Thyroid gland (tissue), 4 donors: ENCODE measurements at regions not wholly inside any gene's neighbourhood (a gene's known extent, or its start where the extent isn't known, plus 50 kb on each side); places are given as distances from the start of the nearest gene placed in this dataset.

Experiments
- DNase-seq, 2 donors: peaks; one replicate each; pipeline ENCODE4 v3.0.0-alpha.2; 2019
- H3K27ac ChIP-seq, 3 donors: fragments of 200-600 bp; sonication (generic); 1 replicate in 2 of 3; 2 replicates in 1 of 3; pipeline ENCODE4 v1.5.1; 2016 to 2019; ENCODE audit warnings: mild to moderate bottlenecking in 1 of 3, moderate library complexity in 1 of 3
- H3K27me3 ChIP-seq: fragments of 200-600 bp; sonication (generic); one replicate; pipeline ENCODE4 v1.5.1; 2019
- H3K36me3 ChIP-seq, 2 donors: fragments of 200-600 bp; sonication (generic); one replicate each; pipeline ENCODE4 v1.5.1; 2016 to 2019
- H3K4me1 ChIP-seq, 2 donors: fragments of 200-600 bp; sonication (generic); one replicate each; pipeline ENCODE4 v1.5.1; 2017 to 2019
- H3K4me3 ChIP-seq, 3 donors: fragments of 200-600 bp; sonication (generic); replicated peaks in 1 of 3; 1 replicate in 2 of 3; 2 replicates in 1 of 3; pipeline ENCODE4 v1.5.1; 2016; ENCODE audit warnings: mild to moderate bottlenecking in 1 of 3
- H3K9me3 ChIP-seq: fragments of 200-600 bp; sonication (generic); one replicate; pipeline ENCODE4 v1.5.1; 2017
- POLR2A ChIP-seq, 2 donors: fragments of 450-650 bp; IDR thresholded peaks; one replicate each; pipeline ENCODE4 v1.6.1; 2017; ENCODE audit warnings: antibody characterized with exemption in 2 of 2, mild to moderate bottlenecking in 2 of 2, moderate library complexity in 1 of 2
- WGBS, 2 donors: methylation state at CpG; one replicate each; pipeline ENCODE4 v1.1.5; 2017; 5-methylcytosine and 5-hydroxymethylcytosine counted together
- intact Hi-C: fragments of 100-400 bp; cut with DNase I; formaldehyde crosslinking; loops from one replicate; pipeline ENCODE4 v1.15.1; 2023
- TF ChIP-seq, protein P1 (sequence below), 6 experiments: fragments of 200-600 bp in 3 of 6; fragments of 450-650 bp in 3 of 6; sonication (generic) in 3 of 6; IDR thresholded peaks; one replicate each; pipeline ENCODE4 v1.5.1; 2016 to 2019; ENCODE audit warnings: antibody characterized with exemption in 6 of 6, mild to moderate bottlenecking in 2 of 6, inconsistent platforms in 1 of 6, moderate library complexity in 1 of 6

DNA sequence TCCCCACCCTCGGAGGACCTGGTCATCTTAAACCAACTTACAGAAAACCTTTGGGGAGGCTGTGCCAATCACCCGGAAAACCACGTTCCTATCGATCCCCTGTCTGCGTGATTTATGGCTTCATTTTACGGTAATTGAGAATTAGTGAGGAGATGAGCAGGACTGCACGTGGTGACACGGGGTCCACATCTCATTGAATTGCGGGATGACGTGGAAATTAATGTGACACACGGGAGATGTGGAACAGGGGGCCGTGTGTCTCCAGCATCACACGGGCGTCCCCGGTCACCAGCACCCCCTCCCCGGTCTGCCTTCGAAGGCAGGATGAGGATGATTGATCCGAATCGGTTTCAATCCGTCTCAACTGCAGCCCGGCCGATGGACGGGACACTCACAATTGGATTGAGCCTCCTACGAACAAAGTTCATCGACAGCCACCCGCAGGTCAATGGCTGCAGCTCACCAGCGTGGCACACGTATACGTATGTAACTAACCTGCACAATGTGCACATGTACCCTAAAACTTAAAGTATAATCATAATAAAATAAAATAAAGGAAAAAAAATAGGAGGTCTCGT is 160.3 kb downstream of the SHOX start:
- Histone ChIP-seq H3K4me3 (no peak overlapping the region), H3K9me3 (no peaks in the 10 kb centered on the region), H3K27me3 (no peaks in the 10 kb centered on the region), H3K4me1 (no peaks in the 10 kb centered on the region), H3K36me3 (no peaks in the 10 kb centered on the region), H3K27ac (no peak overlapping the region)
- intact Hi-C loops = no loop called here
- TF ChIP-seq, protein P1, sequence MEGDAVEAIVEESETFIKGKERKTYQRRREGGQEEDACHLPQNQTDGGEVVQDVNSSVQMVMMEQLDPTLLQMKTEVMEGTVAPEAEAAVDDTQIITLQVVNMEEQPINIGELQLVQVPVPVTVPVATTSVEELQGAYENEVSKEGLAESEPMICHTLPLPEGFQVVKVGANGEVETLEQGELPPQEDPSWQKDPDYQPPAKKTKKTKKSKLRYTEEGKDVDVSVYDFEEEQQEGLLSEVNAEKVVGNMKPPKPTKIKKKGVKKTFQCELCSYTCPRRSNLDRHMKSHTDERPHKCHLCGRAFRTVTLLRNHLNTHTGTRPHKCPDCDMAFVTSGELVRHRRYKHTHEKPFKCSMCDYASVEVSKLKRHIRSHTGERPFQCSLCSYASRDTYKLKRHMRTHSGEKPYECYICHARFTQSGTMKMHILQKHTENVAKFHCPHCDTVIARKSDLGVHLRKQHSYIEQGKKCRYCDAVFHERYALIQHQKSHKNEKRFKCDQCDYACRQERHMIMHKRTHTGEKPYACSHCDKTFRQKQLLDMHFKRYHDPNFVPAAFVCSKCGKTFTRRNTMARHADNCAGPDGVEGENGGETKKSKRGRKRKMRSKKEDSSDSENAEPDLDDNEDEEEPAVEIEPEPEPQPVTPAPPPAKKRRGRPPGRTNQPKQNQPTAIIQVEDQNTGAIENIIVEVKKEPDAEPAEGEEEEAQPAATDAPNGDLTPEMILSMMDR (IDR thresholded peaks at IDR 0.05) = no peak
- no peak for TF ChIP-seq POLR2A (IDR thresholded peaks at IDR 0.05)
- 24 to 25% methylated on average over 30 of the region's 30 CpGs for WGBS, 2 donors
- no peak for DNase-seq

DNA sequence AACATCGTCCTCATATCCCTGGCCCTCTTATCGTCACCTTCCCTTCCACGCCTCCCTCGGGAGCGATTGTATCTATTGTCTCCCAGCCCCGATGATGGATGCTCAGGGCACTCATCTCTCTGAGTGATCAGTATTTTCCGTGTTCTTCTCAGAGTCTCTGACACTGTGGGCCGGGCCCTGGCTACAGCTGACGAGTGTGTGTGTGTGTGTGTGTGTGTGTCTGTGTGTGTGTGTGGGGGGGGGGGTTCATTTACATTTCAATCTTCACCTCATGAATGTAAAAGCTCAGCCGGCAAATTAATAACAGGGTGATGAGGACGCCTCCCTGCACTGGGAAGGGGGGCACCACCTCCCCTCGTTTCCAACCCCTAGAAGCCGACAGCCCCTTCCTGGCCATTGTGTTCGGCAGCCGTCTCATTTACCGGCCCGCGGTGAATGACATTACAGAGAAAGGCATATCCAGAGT is 159.5 kb downstream of the SHOX start:
- WGBS, 2 donors = 13 to 15% methylated on average over 14 to 15 of the region's 18 CpGs
- H3K4me1 ChIP-seq = no peaks in the 10 kb centered on the region
- H3K9me3 ChIP-seq = no peaks in the 10 kb centered on the region
- intact Hi-C loops = no loop called here
- H3K4me3 ChIP-seq = no peak overlapping the region
- TF ChIP-seq POLR2A (IDR thresholded peaks at IDR 0.05) = no peak
- TF ChIP-seq, protein P1 (IDR thresholded peaks at IDR 0.05) = no peak
- no peak for DNase-seq
- H3K27me3 ChIP-seq = no peaks in the 10 kb centered on the region
- no peak overlapping the region for H3K27ac ChIP-seq
- no peaks in the 10 kb centered on the region for H3K36me3 ChIP-seq

DNA sequence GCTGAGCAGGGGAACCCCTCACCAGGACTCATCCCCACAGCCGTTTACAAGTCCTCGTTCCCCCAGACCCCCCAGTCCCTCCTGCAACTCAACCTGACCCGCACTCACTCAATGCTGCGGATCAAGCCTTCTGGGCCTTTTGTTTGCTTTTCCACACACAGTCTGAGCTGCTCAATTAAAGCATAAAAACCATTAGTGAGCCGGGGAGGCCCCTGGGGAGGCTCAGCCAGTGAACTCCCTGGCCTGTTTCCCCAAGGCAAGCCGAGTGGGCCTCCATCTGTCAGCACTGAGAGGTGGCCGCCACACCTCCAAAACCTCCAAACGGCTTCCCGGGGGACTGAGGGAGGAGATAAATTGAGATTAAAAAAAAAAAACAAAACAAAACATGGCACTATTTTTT is 158.5 kb downstream of the SHOX start:
- Histone ChIP-seq H3K27me3 (no peaks in the 10 kb centered on the region), H3K4me3 (no peak overlapping the region), H3K4me1 (no peaks in the 10 kb centered on the region), H3K36me3 (no peaks in the 10 kb centered on the region), H3K9me3 (no peaks in the 10 kb centered on the region), H3K27ac (no peak overlapping the region)
- no peak for DNase-seq
- WGBS, 2 donors = 29 to 36% methylated on average over 9 of the region's 9 CpGs
- intact Hi-C loops = no loop called here
- TF ChIP-seq, protein P1 (IDR thresholded peaks at IDR 0.05) = no peak
- TF ChIP-seq POLR2A (IDR thresholded peaks at IDR 0.05) = no peak

DNA sequence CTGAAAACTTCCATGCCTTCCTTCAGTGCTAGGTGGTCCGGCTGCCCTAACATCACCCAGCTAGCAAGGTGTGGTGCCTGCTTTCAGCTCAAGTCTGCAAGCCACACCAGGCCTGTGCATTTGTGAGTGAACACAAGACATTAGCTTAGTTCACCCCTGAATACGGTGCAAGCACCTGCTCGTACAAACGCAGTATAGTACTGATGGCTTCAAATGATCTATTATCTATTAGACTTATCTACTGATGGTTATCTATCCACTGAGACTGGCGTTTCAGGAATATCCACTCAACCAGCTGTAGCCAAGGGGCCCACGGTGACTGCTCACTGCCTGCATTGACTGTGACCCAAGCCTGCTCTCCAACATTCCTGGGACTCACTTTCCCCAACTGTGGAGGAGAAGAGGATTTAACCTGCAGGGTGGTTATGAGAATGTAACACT is 155.9 kb downstream of the SHOX start:
- Histone ChIP-seq H3K9me3 (no peaks in the 10 kb centered on the region), H3K4me3 (no peak overlapping the region), H3K4me1 (no peaks in the 10 kb centered on the region), H3K27ac (no peak overlapping the region), H3K27me3 (no peaks in the 10 kb centered on the region), H3K36me3 (no peaks in the 10 kb centered on the region)
- intact Hi-C loops = no loop called here
- no peak for DNase-seq
- TF ChIP-seq POLR2A (IDR thresholded peaks at IDR 0.05) = no peak
- TF ChIP-seq, protein P1 (IDR thresholded peaks at IDR 0.05) = no peak
- 19 to 46% methylated on average over 6 of the region's 6 CpGs for WGBS, 2 donors

DNA sequence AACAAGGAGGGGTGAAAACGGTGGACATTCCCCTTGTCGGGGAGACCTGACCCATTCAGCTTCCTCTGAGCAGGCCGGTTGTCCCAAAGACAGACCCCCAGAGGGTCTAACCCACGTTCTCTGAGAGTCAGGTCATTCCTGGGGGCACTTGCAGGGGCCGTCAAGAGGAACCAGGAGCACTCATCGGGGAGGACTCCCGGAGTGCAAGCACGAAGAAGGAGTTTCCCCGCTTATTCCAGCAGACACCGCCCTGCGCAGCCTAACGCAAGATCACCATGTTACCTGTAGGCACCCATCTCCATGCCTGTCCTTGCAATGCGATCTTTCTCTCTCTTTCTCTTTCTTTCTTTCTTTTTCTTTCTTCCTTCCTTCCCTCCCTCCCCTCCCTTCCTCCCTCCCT is 154.2 kb downstream of the SHOX start:
- Histone ChIP-seq H3K27ac (no peak overlapping the region), H3K9me3 (no peaks in the 10 kb centered on the region), H3K4me1 (no peaks in the 10 kb centered on the region), H3K27me3 (no peaks in the 10 kb centered on the region), H3K36me3 (no peaks in the 10 kb centered on the region), H3K4me3 (no peak overlapping the region)
- no peak for DNase-seq
- WGBS, 2 donors = 76 to 79% methylated on average over 13 of the region's 13 CpGs
- no peak for TF ChIP-seq POLR2A (IDR thresholded peaks at IDR 0.05)
- TF ChIP-seq, protein P1 (IDR thresholded peaks at IDR 0.05) = no peak
- intact Hi-C loops = no loop called here
